WTC11 (cell line): ENCODE measurements at regions not wholly inside any gene's neighbourhood (a gene's known extent, or its start where the extent isn't known, plus 50 kb on each side); places are given as distances from the start of the nearest gene placed in this dataset.

Source experiments
- ATAC-seq: fragments of 200-7000 bp; cut with Tn5 transposase; 2 replicates; pipeline ENCODE4 v1.10.0; 2021; ENCODE audit warnings: mild to moderate bottlenecking, moderate library complexity
- CTCF ChIA-PET: fragments of 300-600 bp; sonication (Branson Sonifier 250); formaldehyde crosslinking; loops from one replicate; lab custom pipeline; 2021; ENCODE audit warnings: antibody characterized with exemption; lab: Charles Lee
- POLR2A ChIA-PET: fragments of 350-600 bp; sonication (Branson Sonifier 250); formaldehyde crosslinking; loops from one replicate; lab custom pipeline; 2021; ENCODE audit warnings: antibody characterized with exemption; lab: Charles Lee
- DNase-seq: peaks from one replicate; pipeline ENCODE4 v3.0.0; 2021; ENCODE audit warnings: low spot score
- H3K27ac Mint-ChIP-seq: 2 replicates; pipeline ENCODE4 v1.8.0; 2021; ENCODE audit warnings: mixed read lengths
- H3K27me3 Mint-ChIP-seq: 2 replicates; pipeline ENCODE4 v1.8.0; 2021; ENCODE audit warnings: low read depth, mild to moderate bottlenecking, moderate library complexity, mixed read lengths
- H3K36me3 Mint-ChIP-seq: 2 replicates; pipeline ENCODE4 v1.8.0; 2021; ENCODE audit warnings: mixed read lengths
- H3K4me1 Mint-ChIP-seq: 2 replicates; pipeline ENCODE4 v1.8.0; 2022; ENCODE audit warnings: mixed read lengths
- H3K4me3 Mint-ChIP-seq: 2 replicates; pipeline ENCODE4 v1.8.0; 2021; ENCODE audit warnings: mild to moderate bottlenecking, moderate library complexity, mixed read lengths
- H3K9me3 Mint-ChIP-seq: 2 replicates; pipeline ENCODE4 v1.8.0; 2021; ENCODE audit warnings: mixed read lengths
- CTCF ChIP-seq: fragments of 200-600 bp; IDR thresholded peaks from 2 replicates; pipeline ENCODE4 v1.8.0; 2022; ENCODE audit warnings: antibody characterized with exemption
- ETV6 ChIP-seq: sonication (generic); formaldehyde crosslinking; IDR thresholded peaks from 2 replicates; pipeline ENCODE4 v1.8.1; 2022; ENCODE audit warnings: mild to moderate bottlenecking, missing genetic modification reagents
- GTF2I ChIP-seq: fragments of 250-450 bp; sonication (Bioruptor Pico); conservative IDR thresholded peaks from 2 replicates; pipeline ENCODE4 v1.4.0; 2021; ENCODE audit warnings: mild to moderate bottlenecking
- IRF2 ChIP-seq: sonication (generic); formaldehyde crosslinking; IDR thresholded peaks from 2 replicates; pipeline ENCODE4 v1.8.0; 2022; ENCODE audit warnings: low read depth, missing genetic modification reagents, borderline replicate concordance
- NR1H2 ChIP-seq: sonication (generic); formaldehyde crosslinking; IDR thresholded peaks from 2 replicates; pipeline ENCODE4 v1.9.0; 2021; ENCODE audit warnings: mild to moderate bottlenecking, moderate library complexity, missing genetic modification reagents
- TEAD4 ChIP-seq: sonication (generic); formaldehyde crosslinking; IDR thresholded peaks from 2 replicates; pipeline ENCODE4 v1.8.0; 2022; ENCODE audit warnings: mild to moderate bottlenecking, missing genetic modification reagents
- TP53 ChIP-seq: sonication (generic); formaldehyde crosslinking; IDR thresholded peaks from 2 replicates; pipeline ENCODE4 v1.8.1; 2023; ENCODE audit warnings: mild to moderate bottlenecking, missing genetic modification reagents
- TF ChIP-seq, protein P1 (sequence below): sonication (generic); formaldehyde crosslinking; IDR thresholded peaks from 2 replicates; pipeline ENCODE4 v1.8.1; 2023; ENCODE audit warnings: mild to moderate bottlenecking, missing genetic modification reagents
- TF ChIP-seq, protein P2 (sequence below): fragments of 250-450 bp; sonication (Bioruptor Pico); IDR thresholded peaks from 2 replicates; pipeline ENCODE4 v2.1.2; 2022; ENCODE audit warnings: mild to moderate bottlenecking, moderate library complexity
- TF ChIP-seq, protein P3 (sequence below): sonication (generic); formaldehyde crosslinking; IDR thresholded peaks from 2 replicates; pipeline ENCODE4 v1.8.0; 2022; ENCODE audit warnings: mild to moderate bottlenecking, missing genetic modification reagents
- TF ChIP-seq, protein P4 (sequence below): sonication (generic); formaldehyde crosslinking; IDR thresholded peaks from 2 replicates; pipeline ENCODE4 v1.8.1; 2023; ENCODE audit warnings: mild to moderate bottlenecking, missing genetic modification reagents, moderate library complexity
- TF ChIP-seq, protein P5 (sequence below): sonication (generic); formaldehyde crosslinking; IDR thresholded peaks from 2 replicates; pipeline ENCODE4 v1.8.0; 2022; ENCODE audit warnings: mild to moderate bottlenecking, missing genetic modification reagents
- TF ChIP-seq, protein P6 (sequence below): sonication (generic); formaldehyde crosslinking; IDR thresholded peaks from 2 replicates; pipeline ENCODE4 v1.8.1; 2022; ENCODE audit warnings: mild to moderate bottlenecking, moderate library complexity, missing genetic modification reagents
- TF ChIP-seq, protein P7 (sequence below): sonication (generic); formaldehyde crosslinking; IDR thresholded peaks from 2 replicates; pipeline ENCODE4 v1.8.0; 2023; ENCODE audit warnings: missing genetic modification reagents

DNA sequence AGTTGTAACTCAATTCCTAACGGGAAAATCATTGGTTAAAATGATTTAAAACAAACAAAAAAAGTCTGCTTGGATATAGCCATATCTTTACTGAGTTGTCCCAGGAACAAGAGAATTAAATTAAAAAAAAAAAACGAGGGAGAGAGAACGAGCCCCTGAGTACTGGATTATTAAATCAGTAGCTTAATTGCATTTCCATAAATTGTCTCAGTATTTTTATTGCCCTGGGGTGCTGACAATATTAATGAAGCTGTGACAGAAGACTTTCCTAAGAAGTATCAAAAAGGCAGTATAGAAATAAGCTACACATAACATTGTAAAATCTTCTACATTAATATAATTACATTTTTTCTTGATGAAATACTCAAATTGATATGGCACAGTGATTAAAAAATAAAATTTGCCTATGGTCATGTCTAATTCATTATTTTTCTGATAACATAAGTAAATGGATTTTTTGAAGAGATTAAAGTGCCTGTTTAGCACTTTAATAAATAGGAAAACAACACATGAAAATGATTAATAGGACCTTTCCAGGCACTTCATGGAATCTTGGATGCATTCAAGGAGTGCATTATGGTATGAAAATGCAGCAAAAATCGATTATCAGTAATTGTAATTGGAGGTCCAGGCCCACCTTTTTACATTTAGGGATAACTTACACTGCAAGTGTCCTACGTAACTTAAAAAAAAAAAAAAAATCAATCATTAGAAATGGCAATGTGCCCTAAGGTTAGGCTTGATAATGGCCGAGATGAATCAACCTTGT, 2233.4 kb downstream of the ARAP2 start (continued):
- TF ChIP-seq, protein P1, sequence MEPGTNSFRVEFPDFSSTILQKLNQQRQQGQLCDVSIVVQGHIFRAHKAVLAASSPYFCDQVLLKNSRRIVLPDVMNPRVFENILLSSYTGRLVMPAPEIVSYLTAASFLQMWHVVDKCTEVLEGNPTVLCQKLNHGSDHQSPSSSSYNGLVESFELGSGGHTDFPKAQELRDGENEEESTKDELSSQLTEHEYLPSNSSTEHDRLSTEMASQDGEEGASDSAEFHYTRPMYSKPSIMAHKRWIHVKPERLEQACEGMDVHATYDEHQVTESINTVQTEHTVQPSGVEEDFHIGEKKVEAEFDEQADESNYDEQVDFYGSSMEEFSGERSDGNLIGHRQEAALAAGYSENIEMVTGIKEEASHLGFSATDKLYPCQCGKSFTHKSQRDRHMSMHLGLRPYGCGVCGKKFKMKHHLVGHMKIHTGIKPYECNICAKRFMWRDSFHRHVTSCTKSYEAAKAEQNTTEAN (CRISPR knock-in tag): no peak
- TF ChIP-seq, protein P2, sequence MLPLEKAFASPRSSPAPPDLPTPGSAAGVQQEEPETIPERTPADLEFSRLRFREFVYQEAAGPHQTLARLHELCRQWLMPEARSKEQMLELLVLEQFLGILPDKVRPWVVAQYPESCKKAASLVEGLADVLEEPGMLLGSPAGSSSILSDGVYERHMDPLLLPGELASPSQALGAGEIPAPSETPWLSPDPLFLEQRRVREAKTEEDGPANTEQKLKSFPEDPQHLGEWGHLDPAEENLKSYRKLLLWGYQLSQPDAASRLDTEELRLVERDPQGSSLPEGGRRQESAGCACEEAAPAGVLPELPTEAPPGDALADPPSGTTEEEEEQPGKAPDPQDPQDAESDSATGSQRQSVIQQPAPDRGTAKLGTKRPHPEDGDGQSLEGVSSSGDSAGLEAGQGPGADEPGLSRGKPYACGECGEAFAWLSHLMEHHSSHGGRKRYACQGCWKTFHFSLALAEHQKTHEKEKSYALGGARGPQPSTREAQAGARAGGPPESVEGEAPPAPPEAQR (CRISPR knock-in tag): no peak
- TF ChIP-seq, protein P3, sequence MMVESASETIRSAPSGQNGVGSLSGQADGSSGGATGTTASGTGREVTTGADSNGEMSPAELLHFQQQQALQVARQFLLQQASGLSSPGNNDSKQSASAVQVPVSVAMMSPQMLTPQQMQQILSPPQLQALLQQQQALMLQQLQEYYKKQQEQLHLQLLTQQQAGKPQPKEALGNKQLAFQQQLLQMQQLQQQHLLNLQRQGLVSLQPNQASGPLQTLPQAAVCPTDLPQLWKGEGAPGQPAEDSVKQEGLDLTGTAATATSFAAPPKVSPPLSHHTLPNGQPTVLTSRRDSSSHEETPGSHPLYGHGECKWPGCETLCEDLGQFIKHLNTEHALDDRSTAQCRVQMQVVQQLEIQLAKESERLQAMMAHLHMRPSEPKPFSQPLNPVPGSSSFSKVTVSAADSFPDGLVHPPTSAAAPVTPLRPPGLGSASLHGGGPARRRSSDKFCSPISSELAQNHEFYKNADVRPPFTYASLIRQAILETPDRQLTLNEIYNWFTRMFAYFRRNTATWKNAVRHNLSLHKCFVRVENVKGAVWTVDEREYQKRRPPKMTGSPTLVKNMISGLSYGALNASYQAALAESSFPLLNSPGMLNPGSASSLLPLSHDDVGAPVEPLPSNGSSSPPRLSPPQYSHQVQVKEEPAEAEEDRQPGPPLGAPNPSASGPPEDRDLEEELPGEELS (CRISPR knock-in tag): no peak
- TF ChIP-seq NR1H2 (CRISPR knock-in tag) (no peak), IRF2 (CRISPR knock-in tag) (no peak), GTF2I (CRISPR knock-in tag) (no peak)
- TF ChIP-seq, protein P4, sequence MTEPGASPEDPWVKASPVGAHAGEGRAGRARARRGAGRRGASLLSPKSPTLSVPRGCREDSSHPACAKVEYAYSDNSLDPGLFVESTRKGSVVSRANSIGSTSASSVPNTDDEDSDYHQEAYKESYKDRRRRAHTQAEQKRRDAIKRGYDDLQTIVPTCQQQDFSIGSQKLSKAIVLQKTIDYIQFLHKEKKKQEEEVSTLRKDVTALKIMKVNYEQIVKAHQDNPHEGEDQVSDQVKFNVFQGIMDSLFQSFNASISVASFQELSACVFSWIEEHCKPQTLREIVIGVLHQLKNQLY (CRISPR knock-in tag): no peak

DNA sequence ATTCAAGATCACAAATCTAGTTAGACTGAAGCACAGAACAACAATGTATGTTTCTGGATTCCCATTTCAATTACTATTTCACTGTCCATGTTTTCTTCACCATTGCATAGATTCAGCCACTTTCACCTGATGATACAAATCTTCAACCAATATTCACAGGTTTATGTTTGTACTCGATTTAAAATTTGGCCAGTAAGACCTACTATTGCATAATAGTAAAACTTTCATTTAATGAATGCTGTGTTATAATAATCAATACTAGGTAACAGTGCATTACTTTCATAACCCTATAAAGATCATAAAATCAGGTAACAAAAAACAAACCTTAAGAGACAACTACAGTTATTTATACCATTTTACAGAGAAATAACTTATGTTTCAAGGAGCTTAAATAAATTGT, 2209.1 kb downstream of the ARAP2 start:
- ChIA-PET CTCF (no interaction called here), POLR2A (no interaction called here)
- no peaks in the 10 kb centered on the region for H3K36me3 Mint-ChIP-seq
- ATAC-seq (no peak), DNase-seq (no peak)
- H3K9me3 Mint-ChIP-seq: no peaks in the 10 kb centered on the region
- H3K4me3 Mint-ChIP-seq: no peak overlapping the region
- no peaks in the 10 kb centered on the region for H3K4me1 Mint-ChIP-seq
- no peak overlapping the region for H3K27ac Mint-ChIP-seq
- no peaks in the 10 kb centered on the region for H3K27me3 Mint-ChIP-seq
- TF ChIP-seq, protein P5, sequence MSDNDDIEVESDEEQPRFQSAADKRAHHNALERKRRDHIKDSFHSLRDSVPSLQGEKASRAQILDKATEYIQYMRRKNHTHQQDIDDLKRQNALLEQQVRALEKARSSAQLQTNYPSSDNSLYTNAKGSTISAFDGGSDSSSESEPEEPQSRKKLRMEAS (CRISPR knock-in tag): no peak
- TF ChIP-seq, protein P6, sequence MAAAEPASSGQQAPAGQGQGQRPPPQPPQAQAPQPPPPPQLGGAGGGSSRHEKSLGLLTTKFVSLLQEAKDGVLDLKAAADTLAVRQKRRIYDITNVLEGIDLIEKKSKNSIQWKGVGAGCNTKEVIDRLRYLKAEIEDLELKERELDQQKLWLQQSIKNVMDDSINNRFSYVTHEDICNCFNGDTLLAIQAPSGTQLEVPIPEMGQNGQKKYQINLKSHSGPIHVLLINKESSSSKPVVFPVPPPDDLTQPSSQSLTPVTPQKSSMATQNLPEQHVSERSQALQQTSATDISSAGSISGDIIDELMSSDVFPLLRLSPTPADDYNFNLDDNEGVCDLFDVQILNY (CRISPR knock-in tag): no peak
- TF ChIP-seq TEAD4 (CRISPR knock-in tag): no peak
- no peak for TF ChIP-seq TP53
- TF ChIP-seq CTCF: no peak
- no peak for TF ChIP-seq ETV6 (CRISPR knock-in tag)
- TF ChIP-seq, protein P7, sequence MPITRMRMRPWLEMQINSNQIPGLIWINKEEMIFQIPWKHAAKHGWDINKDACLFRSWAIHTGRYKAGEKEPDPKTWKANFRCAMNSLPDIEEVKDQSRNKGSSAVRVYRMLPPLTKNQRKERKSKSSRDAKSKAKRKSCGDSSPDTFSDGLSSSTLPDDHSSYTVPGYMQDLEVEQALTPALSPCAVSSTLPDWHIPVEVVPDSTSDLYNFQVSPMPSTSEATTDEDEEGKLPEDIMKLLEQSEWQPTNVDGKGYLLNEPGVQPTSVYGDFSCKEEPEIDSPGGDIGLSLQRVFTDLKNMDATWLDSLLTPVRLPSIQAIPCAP (CRISPR knock-in tag): no peak
